ENCODE measurements at regions not wholly inside any gene's neighbourhood (a gene's known extent, or its start where the extent isn't known, plus 50 kb on each side); places are given as distances from the start of the nearest gene placed in this dataset.

DNA sequence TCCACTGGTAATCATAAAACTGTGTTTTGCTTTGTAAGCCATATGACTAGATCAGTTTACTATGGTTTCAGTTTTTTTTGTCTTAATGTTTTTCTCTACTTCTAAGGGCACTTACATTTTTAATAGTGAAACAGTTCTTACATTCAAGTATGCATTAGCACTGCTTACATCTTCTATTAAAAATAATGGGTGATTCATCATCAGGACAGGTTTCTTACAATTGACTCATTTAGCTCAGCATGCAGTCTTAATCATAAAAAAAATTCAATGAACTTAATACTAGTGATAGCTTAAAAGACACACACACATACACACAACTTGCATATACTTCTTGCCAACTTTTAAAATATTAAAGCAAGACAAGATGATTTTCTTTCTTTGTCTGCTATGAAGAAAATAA, 845.7 kb upstream of the USP15 start:
- Mint-ChIP-seq H3K4me3 (no peak overlapping the region), H3K9me3 (no peaks in the 10 kb centered on the region), H3K4me1 (ENCODE audit: low read depth) (no peaks in the 10 kb centered on the region), H3K36me3 (ENCODE audit: low read depth) (no peaks in the 10 kb centered on the region), H3K27ac (no peak overlapping the region), H3K27me3 (no peaks in the 10 kb centered on the region)
- DNase-seq (no peak), ATAC-seq (no peak)
- intact Hi-C loops (cut with micrococcal nuclease), result no loop called here
- ChIA-PET CTCF (no interaction called here), POLR2A (no interaction called here)
- TF ChIP-seq, protein P1, sequence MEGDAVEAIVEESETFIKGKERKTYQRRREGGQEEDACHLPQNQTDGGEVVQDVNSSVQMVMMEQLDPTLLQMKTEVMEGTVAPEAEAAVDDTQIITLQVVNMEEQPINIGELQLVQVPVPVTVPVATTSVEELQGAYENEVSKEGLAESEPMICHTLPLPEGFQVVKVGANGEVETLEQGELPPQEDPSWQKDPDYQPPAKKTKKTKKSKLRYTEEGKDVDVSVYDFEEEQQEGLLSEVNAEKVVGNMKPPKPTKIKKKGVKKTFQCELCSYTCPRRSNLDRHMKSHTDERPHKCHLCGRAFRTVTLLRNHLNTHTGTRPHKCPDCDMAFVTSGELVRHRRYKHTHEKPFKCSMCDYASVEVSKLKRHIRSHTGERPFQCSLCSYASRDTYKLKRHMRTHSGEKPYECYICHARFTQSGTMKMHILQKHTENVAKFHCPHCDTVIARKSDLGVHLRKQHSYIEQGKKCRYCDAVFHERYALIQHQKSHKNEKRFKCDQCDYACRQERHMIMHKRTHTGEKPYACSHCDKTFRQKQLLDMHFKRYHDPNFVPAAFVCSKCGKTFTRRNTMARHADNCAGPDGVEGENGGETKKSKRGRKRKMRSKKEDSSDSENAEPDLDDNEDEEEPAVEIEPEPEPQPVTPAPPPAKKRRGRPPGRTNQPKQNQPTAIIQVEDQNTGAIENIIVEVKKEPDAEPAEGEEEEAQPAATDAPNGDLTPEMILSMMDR (IDR thresholded peaks at IDR 0.05), result no peak

DNA sequence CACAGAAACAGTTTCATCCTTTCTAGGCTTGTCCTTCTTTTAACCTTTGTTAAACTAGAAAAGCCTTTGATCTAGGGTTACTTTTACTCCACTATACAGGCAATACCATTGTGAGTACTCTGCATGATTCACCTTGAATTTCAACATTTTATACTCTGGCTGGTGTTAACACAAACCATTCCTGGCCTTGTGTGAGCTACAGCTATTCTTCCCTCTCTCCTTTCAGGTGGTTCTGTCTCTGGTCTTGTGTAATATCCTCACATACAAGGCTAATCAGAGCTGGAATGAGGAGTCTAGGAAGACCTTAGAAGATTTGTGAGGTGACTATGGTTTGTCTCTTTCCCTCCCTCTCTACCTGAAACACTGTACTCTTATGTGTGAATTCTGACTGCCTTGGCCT, 837.4 kb upstream of the USP15 start:
- H3K27ac Mint-ChIP-seq, result no peak overlapping the region
- no peaks in the 10 kb centered on the region for H3K36me3 Mint-ChIP-seq (ENCODE audit: low read depth)
- TF ChIP-seq, protein P1 (IDR thresholded peaks at IDR 0.05), result no peak
- ATAC-seq (no peak), DNase-seq (no peak)
- H3K27me3 Mint-ChIP-seq, result no peaks in the 10 kb centered on the region
- H3K4me3 Mint-ChIP-seq, result no peak overlapping the region
- no peaks in the 10 kb centered on the region for H3K4me1 Mint-ChIP-seq (ENCODE audit: low read depth)
- H3K9me3 Mint-ChIP-seq, result peaks cover 6% of the 10 kb centered on the region
- intact Hi-C loops (cut with micrococcal nuclease), result no loop called here
- ChIA-PET CTCF (no interaction called here), POLR2A (no interaction called here)

DNA sequence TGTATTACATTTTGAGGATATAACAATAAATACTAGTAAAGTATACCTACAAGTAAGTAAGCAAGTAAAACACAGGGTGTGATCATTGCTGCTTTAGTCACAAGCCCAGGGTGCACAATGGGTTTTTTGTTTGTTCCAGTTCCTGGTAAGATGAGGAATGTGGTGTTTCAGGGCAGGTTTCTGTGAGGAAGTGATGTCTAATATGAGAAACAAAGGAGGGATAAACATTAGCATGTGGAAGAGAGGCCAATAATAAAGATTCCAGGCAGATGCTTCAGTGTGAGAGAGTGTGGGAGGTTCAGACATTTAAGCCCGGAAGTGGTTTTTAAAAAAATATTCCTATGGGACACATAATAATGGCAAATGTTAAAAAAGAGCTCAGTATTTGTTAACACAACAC, 808.1 kb upstream of the USP15 start:
- intact Hi-C loops (cut with micrococcal nuclease), result no loop called here
- ChIA-PET CTCF (no interaction called here), POLR2A (no interaction called here)
- ATAC-seq, result no peak
- H3K4me1 Mint-ChIP-seq (ENCODE audit: low read depth), result no peaks in the 10 kb centered on the region
- no peaks in the 10 kb centered on the region for H3K27me3 Mint-ChIP-seq
- H3K4me3 Mint-ChIP-seq, result no peak overlapping the region
- H3K27ac Mint-ChIP-seq, result no peak overlapping the region
- DNase-seq, result no peak
- H3K36me3 Mint-ChIP-seq (ENCODE audit: low read depth), result no peaks in the 10 kb centered on the region
- H3K9me3 Mint-ChIP-seq, result peaks cover 2% of the 10 kb centered on the region
- TF ChIP-seq, protein P1 (IDR thresholded peaks at IDR 0.05), result no peak

DNA sequence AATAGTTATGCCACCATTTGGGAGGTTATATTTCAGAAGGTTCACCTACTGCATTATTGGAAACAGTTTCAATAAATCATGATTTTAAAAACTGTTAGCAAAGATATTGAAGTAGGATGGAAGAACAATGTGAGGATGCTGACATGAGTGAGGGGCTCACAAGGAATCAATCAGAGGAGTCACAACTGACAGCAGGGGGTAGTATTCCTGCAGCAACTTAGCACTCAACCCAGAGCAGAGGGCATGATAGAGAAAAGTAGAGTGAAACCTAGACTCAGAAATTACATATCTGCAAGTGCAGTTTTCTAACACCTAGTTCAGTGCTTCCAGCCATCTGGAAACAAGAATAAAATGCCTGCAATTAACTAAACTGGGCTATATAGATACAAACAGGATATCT, 772.5 kb upstream of the USP15 start:
- DNase-seq (no peak), ATAC-seq (no peak)
- no peaks in the 10 kb centered on the region for H3K27me3 Mint-ChIP-seq
- H3K4me1 Mint-ChIP-seq (ENCODE audit: low read depth), result no peaks in the 10 kb centered on the region
- ChIA-PET POLR2A (no interaction called here), CTCF (no interaction called here)
- no peak overlapping the region for H3K4me3 Mint-ChIP-seq
- H3K9me3 Mint-ChIP-seq, result peaks cover 2% of the 10 kb centered on the region
- TF ChIP-seq, protein P1 (IDR thresholded peaks at IDR 0.05), result no peak
- intact Hi-C loops (cut with micrococcal nuclease), result no loop called here
- H3K36me3 Mint-ChIP-seq (ENCODE audit: low read depth), result no peaks in the 10 kb centered on the region
- no peak overlapping the region for H3K27ac Mint-ChIP-seq

DNA sequence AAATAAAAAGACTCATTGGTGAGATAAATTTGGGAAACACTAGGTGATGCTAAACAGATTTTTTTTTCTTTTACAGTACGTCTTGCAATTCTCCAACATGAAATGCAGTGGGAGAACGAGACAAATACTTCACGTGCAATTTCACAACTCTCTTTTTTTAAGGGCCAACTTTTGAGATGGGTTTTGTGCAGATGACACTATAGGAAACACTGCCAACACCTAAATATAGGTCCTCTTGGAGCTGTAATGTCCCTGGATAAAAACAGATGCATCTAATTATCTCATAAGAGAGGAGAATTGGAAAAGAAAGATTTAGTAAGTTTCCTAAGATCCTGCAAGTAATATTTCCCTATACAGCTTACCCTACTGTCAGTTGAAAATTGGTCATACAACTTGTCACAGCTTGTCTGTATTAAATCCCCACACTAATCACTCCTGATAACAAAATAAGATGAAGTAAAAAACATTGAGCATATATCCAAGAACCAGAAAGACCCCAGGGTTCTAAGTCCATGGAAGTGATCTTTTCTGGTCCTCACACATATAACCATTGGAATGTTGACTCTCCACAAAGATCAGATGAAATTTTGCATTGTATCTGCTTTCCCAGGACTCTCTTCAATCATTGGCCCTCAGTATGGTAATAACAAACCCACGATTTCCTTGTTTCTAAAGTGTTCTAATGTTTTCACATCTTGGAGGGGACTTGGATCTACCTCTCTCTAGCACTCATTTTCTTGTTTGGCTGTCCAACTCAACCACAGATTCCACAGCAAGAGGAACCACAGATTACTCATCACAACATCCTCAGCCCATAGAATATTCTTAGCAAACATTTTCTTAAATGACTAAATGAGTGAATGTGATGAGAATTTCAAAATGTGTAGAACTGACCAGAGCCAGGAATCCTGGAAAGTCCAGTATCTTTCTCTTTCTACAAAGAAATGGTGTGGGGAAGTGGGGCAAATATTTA, 769.4 kb upstream of the USP15 start:
- H3K36me3 Mint-ChIP-seq (ENCODE audit: low read depth), result no peaks in the 10 kb centered on the region
- H3K4me1 Mint-ChIP-seq (ENCODE audit: low read depth), result no peaks in the 10 kb centered on the region
- intact Hi-C loops (cut with micrococcal nuclease), result no loop called here
- ChIA-PET CTCF (no interaction called here), POLR2A (no interaction called here)
- no peak overlapping the region for H3K4me3 Mint-ChIP-seq
- TF ChIP-seq, protein P1 (IDR thresholded peaks at IDR 0.05), result no peak
- H3K27ac Mint-ChIP-seq, result no peak overlapping the region
- H3K27me3 Mint-ChIP-seq, result no peaks in the 10 kb centered on the region
- H3K9me3 Mint-ChIP-seq, result peaks cover 1% of the 10 kb centered on the region
- ATAC-seq (no peak), DNase-seq (no peak)
